SK-N-SH (cell line): ENCODE measurements at regions not wholly inside any gene's neighbourhood (a gene's known extent, or its start where the extent isn't known, plus 50 kb on each side); places are given as distances from the start of the nearest gene placed in this dataset.

Experiments used
- CTCF ChIA-PET: fragments of 300-600, 350-600 bp; formaldehyde crosslinking; extraction: SDS; loops from one replicate; lab custom pipeline; 2021; lab: Yijun Ruan, JAX
- POLR2A ChIA-PET: fragments of 350-600 bp; sonication (Branson Sonifier 250); formaldehyde crosslinking; extraction: SDS; loops from one replicate; lab custom pipeline; 2020; ENCODE audit warnings: antibody characterized with exemption, inconsistent platforms; lab: Yijun Ruan, JAX
- DNase-seq: peaks from one replicate; pipeline ENCODE4 v3.0.0; 2012
- H2AFZ ChIP-seq: fragments of 200-600 bp; sonication (generic); 2 replicates; pipeline ENCODE4 v1.8.1; 2016; ENCODE audit warnings: antibody characterized with exemption, mild to moderate bottlenecking, low read depth
- H3F3A ChIP-seq: fragments of 200-600 bp; sonication (generic); replicated peaks from 2 replicates; pipeline ENCODE3; 2016; ENCODE audit warnings: antibody characterized with exemption, mild to moderate bottlenecking; ENCODE audit not compliant: insufficient read depth
- H3K27ac ChIP-seq, 2 experiments: fragments of 200-500 bp in 1 of 2; fragments of 200-600 bp in 1 of 2; sonication (Bioruptor generic) in 1 of 2; sonication (generic), shearing (Covaris generic) in 1 of 2; 2 replicates each; pipeline versions ENCODE4 v1.5.1 to v1.6.1; 2014 to 2016; ENCODE audit warnings: low read depth in 2 of 2, inconsistent platforms in 1 of 2, low read length in 1 of 2, mild to moderate bottlenecking in 1 of 2, mixed read lengths in 1 of 2
- H3K27me3 ChIP-seq: fragments of 200-600 bp; sonication (generic), shearing (Covaris generic); 2 replicates; pipeline ENCODE4 v1.6.1; 2016; ENCODE audit warnings: mixed run types; ENCODE audit not compliant: insufficient read depth
- H3K36me3 ChIP-seq, 2 experiments: fragments of 200-500 bp in 1 of 2; fragments of 200-600 bp in 1 of 2; sonication (Bioruptor generic) in 1 of 2; sonication (generic) in 1 of 2; replicated peaks in 1 of 2; 2 replicates each; pipeline versions ENCODE3 to v1.5.1; 2014 to 2016; ENCODE audit warnings: low read length in 1 of 2, mild to moderate bottlenecking in 1 of 2; ENCODE audit not compliant: insufficient read depth in 2 of 2, control insufficient read depth in 1 of 2
- H3K4me1 ChIP-seq, 2 experiments: fragments of 200-500 bp in 1 of 2; fragments of 200-600 bp in 1 of 2; sonication (Bioruptor generic) in 1 of 2; sonication (generic), shearing (Covaris generic) in 1 of 2; 2 replicates each; pipeline versions ENCODE4 v1.5.1 to v1.6.1; 2014 to 2016; ENCODE audit warnings: low read depth in 1 of 2, low read length in 1 of 2, mixed run types in 1 of 2; ENCODE audit not compliant: insufficient read depth in 2 of 2, control insufficient read depth in 1 of 2
- H3K4me2 ChIP-seq: fragments of 200-600 bp; sonication (generic), shearing (Covaris generic); 2 replicates; pipeline ENCODE4 v1.6.1; 2017; ENCODE audit warnings: mixed run types
- H3K4me3 ChIP-seq, 2 experiments: fragments of 200-500 bp in 1 of 2; fragments of 200-600 bp in 1 of 2; sonication (Bioruptor generic) in 1 of 2; sonication (generic), shearing (Covaris generic) in 1 of 2; 2 replicates each; pipeline versions ENCODE4 v1.5.1 to v1.8.1; 2014 to 2016; ENCODE audit warnings: low read depth in 2 of 2, inconsistent platforms in 1 of 2, low read length in 1 of 2, mild to moderate bottlenecking in 1 of 2, mixed read lengths in 1 of 2, moderate library complexity in 1 of 2
- H3K79me2 ChIP-seq: fragments of 200-600 bp; sonication (generic); 2 replicates; pipeline ENCODE4 v1.8.1; 2017; ENCODE audit warnings: mild to moderate bottlenecking; ENCODE audit not compliant: insufficient read depth
- H3K9ac ChIP-seq: fragments of 200-600 bp; sonication (generic); 2 replicates; pipeline ENCODE4 v1.6.1; 2017; ENCODE audit warnings: mixed run types
- H3K9me2 ChIP-seq: fragments of 200-600 bp; sonication (generic); 2 replicates; pipeline ENCODE4 v1.6.1; 2017; ENCODE audit warnings: mixed run types
- H3K9me3 ChIP-seq: fragments of 200-600 bp; sonication (generic); 2 replicates; pipeline ENCODE4 v1.6.1; 2017; ENCODE audit warnings: mixed run types, mild to moderate bottlenecking, moderate library complexity
- H4K20me1 ChIP-seq: fragments of 200-600 bp; sonication (generic); 2 replicates; pipeline ENCODE4 v1.6.1; 2017; ENCODE audit warnings: mild to moderate bottlenecking, mixed run types; ENCODE audit not compliant: insufficient read depth
- CTCF ChIP-seq: fragments of 200-600 bp; sonication (generic); IDR thresholded peaks from 2 replicates; pipeline ENCODE4 v1.6.1; 2017; ENCODE audit warnings: antibody characterized with exemption, mild to moderate bottlenecking, moderate library complexity
- FOSL2 ChIP-seq: IDR thresholded peaks from 2 replicates; pipeline ENCODE4 v1.4.0; 2012; ENCODE audit warnings: low read depth, mild to moderate bottlenecking, moderate library complexity, borderline replicate concordance
- FOXJ3 ChIP-seq: sonication (generic); formaldehyde crosslinking; IDR thresholded peaks from 2 replicates; pipeline ENCODE4 v1.5.1; 2020; ENCODE audit warnings: mild to moderate bottlenecking, missing genetic modification reagents
- GABPA ChIP-seq: IDR thresholded peaks from 2 replicates; pipeline ENCODE4 v1.4.0; 2012; ENCODE audit warnings: low read depth, mild to moderate bottlenecking
- JUND ChIP-seq: IDR thresholded peaks from 2 replicates; pipeline ENCODE4 v1.4.0; 2012
- MAX ChIP-seq: IDR thresholded peaks from 2 replicates; pipeline ENCODE4 v1.4.0; 2012; ENCODE audit warnings: low read depth
- MXI1 ChIP-seq: IDR thresholded peaks from 2 replicates; pipeline ENCODE4 v1.6.1; 2012; ENCODE audit warnings: mild to moderate bottlenecking, low read depth, low read length, improper control_type of control experiment
- NRF1 ChIP-seq: IDR thresholded peaks from 2 replicates; pipeline ENCODE4 v1.6.1; 2012; ENCODE audit warnings: low read depth, mild to moderate bottlenecking, low read length
- POLR2AphosphoS5 ChIP-seq: IDR thresholded peaks from 2 replicates; pipeline ENCODE4 v1.6.1; 2012; ENCODE audit warnings: low read depth, low read length
- RCOR1 ChIP-seq: fragments of 150-350 bp; IDR thresholded peaks from 2 replicates; pipeline ENCODE4 v1.6.1; 2017; ENCODE audit warnings: antibody characterized with exemption, low read length
- REST ChIP-seq: IDR thresholded peaks from 2 replicates; pipeline ENCODE4 v1.6.1; 2012; ENCODE audit warnings: mild to moderate bottlenecking, low read depth, low read length, moderate library complexity
- SIN3A ChIP-seq: IDR thresholded peaks from 2 replicates; pipeline ENCODE4 v1.6.1; 2012; ENCODE audit warnings: low read depth, mild to moderate bottlenecking, low read length, moderate library complexity, borderline replicate concordance
- TAF1 ChIP-seq: IDR thresholded peaks from 2 replicates; pipeline ENCODE4 v1.6.1; 2012; ENCODE audit warnings: low read depth, mild to moderate bottlenecking, low read length, moderate library complexity, borderline replicate concordance
- USF1 ChIP-seq: IDR thresholded peaks from 2 replicates; pipeline ENCODE4 v1.4.0; 2012; ENCODE audit warnings: low read depth, borderline replicate concordance
- USF2 ChIP-seq: fragments of 150-350 bp; IDR thresholded peaks from 2 replicates; pipeline ENCODE4 v1.6.1; 2017; ENCODE audit warnings: antibody characterized with exemption, low read length, low read depth, borderline replicate concordance
- WGBS: methylation state at CpG from one replicate; pipeline ENCODE4 v1.1.6; 2017; ENCODE audit warnings: low lambda C conversion rate; 5-methylcytosine and 5-hydroxymethylcytosine counted together

GRCh38 chr2:143890798-143891197, 629.1 kb downstream of the ZEB2 start:
- no peaks in the 10 kb centered on the region for H3F3A ChIP-seq
- no peaks in the 10 kb centered on the region for H3K9me3 ChIP-seq
- H3K79me2 ChIP-seq: no peaks in the 10 kb centered on the region
- H2AFZ ChIP-seq: no peak overlapping the region
- no peak overlapping the region for H3K27ac ChIP-seq
- TF ChIP-seq FOXJ3 (no peak), MXI1 (no peak), GABPA (no peak), POLR2AphosphoS5 (no peak), CTCF (no peak), SIN3A (no peak), REST (no peak), FOSL2 (no peak), TAF1 (no peak), USF1 (no peak), JUND (no peak), MAX (no peak), RCOR1 (no peak), USF2 (no peak), NRF1 (no peak)
- WGBS: 95% methylated on average over 3 of the region's 3 CpGs
- peaks cover 0 to 10% of the 10 kb centered on the region in 2 experiments; a peak in 1 of 4 replicates for H3K4me1 ChIP-seq
- DNase-seq: no peak
- H3K36me3 ChIP-seq: no peaks in the 10 kb centered on the region
- ChIA-PET CTCF (interaction anchor here (1.3 kb wide), 1 partner anchor 23 kb away, joined by 3 read pairs; no protein-coding TSS in a partner anchor), POLR2A (no interaction called here)
- no peaks in the 10 kb centered on the region for H3K27me3 ChIP-seq
- H3K4me2 ChIP-seq: no peak overlapping the region
- H3K9me2 ChIP-seq: 0 out of 2 replicates have a peak, but pooled peaks cover 4% of the 10 kb centered on the region
- H4K20me1 ChIP-seq: no peaks in the 10 kb centered on the region
- no peak overlapping the region for H3K9ac ChIP-seq
- no peak overlapping the region for H3K4me3 ChIP-seq
